ENCODE measurements at regions not wholly inside any gene's neighbourhood (a gene's known extent, or its start where the extent isn't known, plus 50 kb on each side); places are given as distances from the start of the nearest gene placed in this dataset.
A peak's percentile ranks its signal among the peaks of the same experiment; 100 is the strongest.

- peak; percentile 35 for DNase-seq
Measured at GRCh38 chr4:128353791-128354190, 66.2 kb upstream of the PGRMC2 start.

DNA sequence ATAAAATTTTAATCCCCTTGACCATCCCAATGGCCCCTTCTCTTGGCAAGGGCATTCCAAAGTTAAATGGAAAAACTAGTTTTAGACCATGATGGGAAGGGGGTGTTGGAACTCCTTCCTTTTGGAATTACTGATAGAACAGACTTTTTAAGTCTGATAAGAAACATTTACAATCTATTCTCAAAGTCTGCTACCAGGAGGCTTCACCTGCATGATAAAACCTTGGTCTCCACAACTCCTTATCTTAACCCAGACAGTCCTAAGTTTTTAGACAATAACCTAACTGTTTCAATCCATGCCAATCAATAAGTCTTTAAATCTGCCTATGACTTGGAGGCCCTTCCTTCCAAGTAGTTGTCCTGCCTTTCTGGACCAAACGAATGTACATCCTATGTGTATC is 63.9 kb upstream of the PGRMC2 start:
- no peak for DNase-seq

DNA sequence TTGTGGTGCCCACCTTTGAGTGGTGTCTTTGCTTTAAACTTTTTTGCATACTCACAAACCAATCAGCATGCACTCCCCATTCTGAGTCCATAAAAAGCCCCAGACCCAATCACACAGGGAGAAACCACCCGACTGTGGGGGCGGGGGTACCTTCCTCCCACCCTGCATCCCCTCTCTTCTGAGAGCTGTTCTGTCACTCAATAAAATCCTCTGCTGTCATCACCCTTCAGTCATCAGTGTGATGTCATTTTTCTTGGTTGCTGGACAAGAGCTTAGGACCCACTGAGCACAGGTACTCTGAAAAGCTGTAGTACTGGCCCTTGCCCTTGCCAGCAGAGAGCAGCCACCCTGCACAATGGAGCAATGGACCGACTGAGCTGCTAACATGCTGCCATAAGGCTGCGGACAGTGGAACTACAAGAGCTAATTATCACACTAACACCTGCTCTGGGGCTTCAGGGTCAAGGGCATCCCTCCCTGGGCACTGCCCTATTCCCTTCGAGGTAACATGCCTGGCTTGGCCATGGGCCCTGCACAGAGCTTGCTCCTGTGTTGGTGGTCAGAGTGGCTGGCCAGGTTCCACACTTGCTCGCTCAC is 62.9 kb upstream of the PGRMC2 start:
- DNase-seq = no peak

DNA sequence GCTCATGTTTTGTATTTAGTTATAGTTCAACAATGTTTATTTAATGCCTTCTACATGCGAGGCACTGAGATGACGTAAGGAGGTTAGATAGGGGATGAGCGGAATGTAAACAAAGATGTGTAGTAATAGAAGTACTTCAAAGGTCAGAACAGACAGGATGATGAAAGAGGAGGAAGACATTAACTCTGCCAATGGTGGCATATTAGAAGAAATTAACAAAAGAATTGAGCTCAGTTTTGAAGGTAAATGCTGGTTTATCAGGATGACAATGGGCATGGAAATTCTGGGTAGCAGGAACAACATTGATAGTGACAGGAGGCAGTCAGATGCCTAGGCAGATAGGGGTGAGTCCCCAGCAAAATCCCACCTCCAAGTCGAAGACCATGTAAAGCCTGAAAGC is 62.3 kb upstream of the PGRMC2 start:
- DNase-seq = peak; percentile 74

DNA sequence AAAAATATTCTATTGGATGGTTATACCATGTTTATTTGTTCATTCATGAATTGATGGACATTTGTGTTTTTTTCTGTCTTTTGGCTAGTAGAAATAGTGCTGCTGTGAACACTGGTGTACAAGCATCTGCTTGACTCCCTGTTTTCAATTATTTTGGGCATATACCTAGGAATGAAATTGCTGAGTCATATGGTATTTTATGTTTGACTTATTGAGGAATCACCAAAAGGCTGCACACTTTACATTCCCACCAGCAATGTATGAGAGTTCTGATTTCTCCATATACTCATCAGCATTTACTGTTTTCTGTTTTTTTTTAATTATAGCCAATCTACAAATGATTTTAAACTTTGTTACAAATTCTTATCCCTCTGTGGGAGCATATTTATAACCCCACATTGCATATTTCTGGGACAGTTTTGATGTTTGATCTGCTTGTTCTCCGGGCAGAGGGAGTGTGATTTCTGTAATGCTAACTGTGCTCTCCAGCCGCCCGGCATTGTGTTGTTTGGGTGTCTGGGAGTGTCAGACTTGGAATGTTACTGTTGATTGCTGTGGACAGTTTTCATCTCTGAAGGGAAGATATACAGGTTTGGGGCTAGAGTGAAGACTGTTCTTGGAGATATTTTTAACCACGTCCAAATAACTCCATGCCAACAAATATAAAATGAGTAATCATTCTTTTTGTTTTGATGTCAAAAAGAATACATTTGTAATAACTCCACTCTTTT is 60.5 kb upstream of the PGRMC2 start:
- peak; percentile 58 for DNase-seq

GRCh38 chr4:128347175-128347868 is 59.7 kb upstream of the PGRMC2 start:
- no peak for DNase-seq

- DNase-seq = peak; percentile 44
Measured at GRCh38 chr4:128346054-128346716, 58.6 kb upstream of the PGRMC2 start.

DNA sequence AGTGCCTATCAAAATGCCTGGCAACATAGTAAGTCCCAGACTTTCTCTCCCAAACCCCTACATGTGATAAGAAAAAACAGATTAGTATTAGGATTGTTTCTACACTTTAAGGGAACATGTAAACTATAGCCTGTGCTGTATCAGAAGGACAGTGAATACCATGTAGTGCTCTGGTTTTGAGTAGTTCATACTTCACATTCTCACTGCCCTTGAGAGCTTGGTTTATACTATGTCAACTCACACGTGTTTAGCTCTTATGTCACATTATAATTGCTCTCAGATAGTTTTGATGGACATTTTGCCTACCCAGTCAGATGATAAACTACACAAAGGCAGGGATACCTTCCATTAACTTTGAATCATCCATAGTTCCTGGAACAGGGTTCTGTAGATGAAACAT is 58.0 kb upstream of the PGRMC2 start:
- no peak for DNase-seq

DNA sequence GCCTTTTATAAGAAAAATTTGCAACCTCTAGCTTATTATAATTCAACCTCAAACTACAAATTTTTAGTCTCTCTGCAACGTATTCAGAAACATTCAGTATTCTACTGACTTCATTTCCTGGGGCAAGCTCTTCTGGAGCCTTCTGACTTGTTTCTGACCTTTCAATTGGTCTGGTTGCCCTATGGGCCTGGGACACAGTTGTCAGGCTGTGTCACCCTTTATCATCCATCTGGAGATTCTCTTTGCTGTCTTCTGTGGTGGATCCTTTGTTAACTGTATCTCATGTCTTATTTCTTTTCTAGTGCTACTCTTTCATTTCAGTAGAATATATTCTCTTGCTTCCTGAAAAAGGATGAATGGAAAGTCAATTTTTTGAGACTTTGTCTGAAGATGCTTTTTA is 55.1 kb upstream of the PGRMC2 start:
- DNase-seq = no peak

GRCh38 chr4:128341634-128342033 is 54.0 kb upstream of the PGRMC2 start:
- DNase-seq = no peak

- peak; percentile 90 for DNase-seq
Measured at GRCh38 chr4:128338634-128339355, 51.2 kb upstream of the PGRMC2 start.

- no peak for DNase-seq
Measured at GRCh38 chr4:128337863-128338262, 50.2 kb upstream of the PGRMC2 start.

Data from fibroblast of skin of back (primary cell).